SK-N-SH (cell line): ENCODE measurements at regions not wholly inside any gene's neighbourhood (a gene's known extent, or its start where the extent isn't known, plus 50 kb on each side); places are given as distances from the start of the nearest gene placed in this dataset.

Experiments
- CTCF ChIA-PET: fragments of 300-600, 350-600 bp; formaldehyde crosslinking; extraction: SDS; loops from one replicate; lab custom pipeline; 2021; lab: Yijun Ruan, JAX
- POLR2A ChIA-PET: fragments of 350-600 bp; sonication (Branson Sonifier 250); formaldehyde crosslinking; extraction: SDS; loops from one replicate; lab custom pipeline; 2020; ENCODE audit warnings: antibody characterized with exemption, inconsistent platforms; lab: Yijun Ruan, JAX
- DNase-seq: peaks from one replicate; pipeline ENCODE4 v3.0.0; 2012
- H2AFZ ChIP-seq: fragments of 200-600 bp; sonication (generic); 2 replicates; pipeline ENCODE4 v1.8.1; 2016; ENCODE audit warnings: antibody characterized with exemption, mild to moderate bottlenecking, low read depth
- H3F3A ChIP-seq: fragments of 200-600 bp; sonication (generic); replicated peaks from 2 replicates; pipeline ENCODE3; 2016; ENCODE audit warnings: antibody characterized with exemption, mild to moderate bottlenecking; ENCODE audit not compliant: insufficient read depth
- H3K27ac ChIP-seq, 2 experiments: fragments of 200-500 bp in 1 of 2; fragments of 200-600 bp in 1 of 2; sonication (Bioruptor generic) in 1 of 2; sonication (generic), shearing (Covaris generic) in 1 of 2; 2 replicates each; pipeline versions ENCODE4 v1.5.1 to v1.6.1; 2014 to 2016; ENCODE audit warnings: low read depth in 2 of 2, inconsistent platforms in 1 of 2, low read length in 1 of 2, mild to moderate bottlenecking in 1 of 2, mixed read lengths in 1 of 2
- H3K27me3 ChIP-seq: fragments of 200-600 bp; sonication (generic), shearing (Covaris generic); 2 replicates; pipeline ENCODE4 v1.6.1; 2016; ENCODE audit warnings: mixed run types; ENCODE audit not compliant: insufficient read depth
- H3K36me3 ChIP-seq, 2 experiments: fragments of 200-500 bp in 1 of 2; fragments of 200-600 bp in 1 of 2; sonication (Bioruptor generic) in 1 of 2; sonication (generic) in 1 of 2; replicated peaks in 1 of 2; 2 replicates each; pipeline versions ENCODE3 to v1.5.1; 2014 to 2016; ENCODE audit warnings: low read length in 1 of 2, mild to moderate bottlenecking in 1 of 2; ENCODE audit not compliant: insufficient read depth in 2 of 2, control insufficient read depth in 1 of 2
- H3K4me1 ChIP-seq, 2 experiments: fragments of 200-500 bp in 1 of 2; fragments of 200-600 bp in 1 of 2; sonication (Bioruptor generic) in 1 of 2; sonication (generic), shearing (Covaris generic) in 1 of 2; 2 replicates each; pipeline versions ENCODE4 v1.5.1 to v1.6.1; 2014 to 2016; ENCODE audit warnings: low read depth in 1 of 2, low read length in 1 of 2, mixed run types in 1 of 2; ENCODE audit not compliant: insufficient read depth in 2 of 2, control insufficient read depth in 1 of 2
- H3K4me2 ChIP-seq: fragments of 200-600 bp; sonication (generic), shearing (Covaris generic); 2 replicates; pipeline ENCODE4 v1.6.1; 2017; ENCODE audit warnings: mixed run types
- H3K4me3 ChIP-seq, 2 experiments: fragments of 200-500 bp in 1 of 2; fragments of 200-600 bp in 1 of 2; sonication (Bioruptor generic) in 1 of 2; sonication (generic), shearing (Covaris generic) in 1 of 2; 2 replicates each; pipeline versions ENCODE4 v1.5.1 to v1.8.1; 2014 to 2016; ENCODE audit warnings: low read depth in 2 of 2, inconsistent platforms in 1 of 2, low read length in 1 of 2, mild to moderate bottlenecking in 1 of 2, mixed read lengths in 1 of 2, moderate library complexity in 1 of 2
- H3K79me2 ChIP-seq: fragments of 200-600 bp; sonication (generic); 2 replicates; pipeline ENCODE4 v1.8.1; 2017; ENCODE audit warnings: mild to moderate bottlenecking; ENCODE audit not compliant: insufficient read depth
- H3K9ac ChIP-seq: fragments of 200-600 bp; sonication (generic); 2 replicates; pipeline ENCODE4 v1.6.1; 2017; ENCODE audit warnings: mixed run types
- H3K9me2 ChIP-seq: fragments of 200-600 bp; sonication (generic); 2 replicates; pipeline ENCODE4 v1.6.1; 2017; ENCODE audit warnings: mixed run types
- H3K9me3 ChIP-seq: fragments of 200-600 bp; sonication (generic); 2 replicates; pipeline ENCODE4 v1.6.1; 2017; ENCODE audit warnings: mixed run types, mild to moderate bottlenecking, moderate library complexity
- H4K20me1 ChIP-seq: fragments of 200-600 bp; sonication (generic); 2 replicates; pipeline ENCODE4 v1.6.1; 2017; ENCODE audit warnings: mild to moderate bottlenecking, mixed run types; ENCODE audit not compliant: insufficient read depth
- CHD2 ChIP-seq: fragments of 150-350 bp; IDR thresholded peaks from 2 replicates; pipeline ENCODE4 v1.6.1; 2018; ENCODE audit warnings: low read length; ENCODE audit not compliant: partially characterized antibody
- CTCF ChIP-seq: fragments of 200-600 bp; sonication (generic); IDR thresholded peaks from 2 replicates; pipeline ENCODE4 v1.6.1; 2017; ENCODE audit warnings: antibody characterized with exemption, mild to moderate bottlenecking, moderate library complexity
- EZH2phosphoT487 ChIP-seq: fragments of 200-600 bp; sonication (generic); IDR thresholded peaks from 2 replicates; pipeline ENCODE4 v1.6.1; 2017; ENCODE audit warnings: low read depth, mixed run types, mild to moderate bottlenecking, antibody characterized with exemption, moderate library complexity, borderline replicate concordance
- FOSL2 ChIP-seq: IDR thresholded peaks from 2 replicates; pipeline ENCODE4 v1.4.0; 2012; ENCODE audit warnings: low read depth, mild to moderate bottlenecking, moderate library complexity, borderline replicate concordance
- FOXJ3 ChIP-seq: sonication (generic); formaldehyde crosslinking; IDR thresholded peaks from 2 replicates; pipeline ENCODE4 v1.5.1; 2020; ENCODE audit warnings: mild to moderate bottlenecking, missing genetic modification reagents
- FOXM1 ChIP-seq: IDR thresholded peaks from 2 replicates; pipeline ENCODE4 v1.4.0; 2012; ENCODE audit warnings: low read depth, mild to moderate bottlenecking
- GABPA ChIP-seq: IDR thresholded peaks from 2 replicates; pipeline ENCODE4 v1.4.0; 2012; ENCODE audit warnings: low read depth, mild to moderate bottlenecking
- GATA2 ChIP-seq: sonication (generic); formaldehyde crosslinking; IDR thresholded peaks from 2 replicates; pipeline ENCODE4 v1.5.0; 2020; ENCODE audit warnings: mild to moderate bottlenecking, missing genetic modification reagents
- MEF2A ChIP-seq: IDR thresholded peaks from 2 replicates; pipeline ENCODE4 v1.4.0; 2012; ENCODE audit warnings: low read depth, borderline replicate concordance
- MXI1 ChIP-seq: IDR thresholded peaks from 2 replicates; pipeline ENCODE4 v1.6.1; 2012; ENCODE audit warnings: mild to moderate bottlenecking, low read depth, low read length, improper control_type of control experiment
- NRF1 ChIP-seq: IDR thresholded peaks from 2 replicates; pipeline ENCODE4 v1.6.1; 2012; ENCODE audit warnings: low read depth, mild to moderate bottlenecking, low read length
- RFX5 ChIP-seq: IDR thresholded peaks from 2 replicates; pipeline ENCODE4 v1.6.1; 2012; ENCODE audit warnings: mild to moderate bottlenecking, improper control_type of control experiment, low read length
- SIN3A ChIP-seq: IDR thresholded peaks from 2 replicates; pipeline ENCODE4 v1.6.1; 2012; ENCODE audit warnings: low read depth, mild to moderate bottlenecking, low read length, moderate library complexity, borderline replicate concordance
- SMC3 ChIP-seq: IDR thresholded peaks from 2 replicates; pipeline ENCODE4 v1.6.1; 2012; ENCODE audit warnings: low read depth, low read length, improper control_type of control experiment
- TEAD4 ChIP-seq: IDR thresholded peaks from 2 replicates; pipeline ENCODE4 v1.4.0; 2012; ENCODE audit warnings: mild to moderate bottlenecking, borderline replicate concordance; ENCODE audit not compliant: insufficient read depth
- USF2 ChIP-seq: fragments of 150-350 bp; IDR thresholded peaks from 2 replicates; pipeline ENCODE4 v1.6.1; 2017; ENCODE audit warnings: antibody characterized with exemption, low read length, low read depth, borderline replicate concordance
- YY1 ChIP-seq: IDR thresholded peaks from 2 replicates; pipeline ENCODE4 v1.4.0; 2012; ENCODE audit warnings: low read depth, mild to moderate bottlenecking
- WGBS: methylation state at CpG from one replicate; pipeline ENCODE4 v1.1.6; 2017; ENCODE audit warnings: low lambda C conversion rate; 5-methylcytosine and 5-hydroxymethylcytosine counted together
- TF ChIP-seq, protein P1 (sequence below): fragments of 150-350 bp; IDR thresholded peaks from 2 replicates; pipeline ENCODE4 v1.6.1; 2016; ENCODE audit warnings: mild to moderate bottlenecking, low read depth, low read length
- TF ChIP-seq, protein P2 (sequence below): IDR thresholded peaks from 2 replicates; pipeline ENCODE4 v1.4.0; 2012; ENCODE audit warnings: low read depth

- 0% methylated on average over 1 of the region's 1 CpG for WGBS
Observed at GRCh38 chr3:3335903-3336302, 156.4 kb upstream of the CRBN start.

More at GRCh38 chr3:3335903-3336302, 156.4 kb upstream of the CRBN start:
- H3F3A ChIP-seq = no peaks in the 10 kb centered on the region
- DNase-seq = no peak
- no peaks in the 10 kb centered on the region for H3K9me3 ChIP-seq
- H4K20me1 ChIP-seq = no peaks in the 10 kb centered on the region
- no peak overlapping the region for H3K9ac ChIP-seq
- TF ChIP-seq FOXJ3 (CRISPR knock-in tag) (no peak), YY1 (no peak), TEAD4 (no peak), GATA2 (no peak), EZH2phosphoT487 (no peak), USF2 (no peak), SMC3 (no peak), MXI1 (no peak), CTCF (no peak), RFX5 (no peak), GABPA (no peak), FOSL2 (no peak), NRF1 (no peak), MEF2A (no peak), SIN3A (no peak), FOXM1 (no peak), CHD2 (no peak)
- TF ChIP-seq, protein P1, sequence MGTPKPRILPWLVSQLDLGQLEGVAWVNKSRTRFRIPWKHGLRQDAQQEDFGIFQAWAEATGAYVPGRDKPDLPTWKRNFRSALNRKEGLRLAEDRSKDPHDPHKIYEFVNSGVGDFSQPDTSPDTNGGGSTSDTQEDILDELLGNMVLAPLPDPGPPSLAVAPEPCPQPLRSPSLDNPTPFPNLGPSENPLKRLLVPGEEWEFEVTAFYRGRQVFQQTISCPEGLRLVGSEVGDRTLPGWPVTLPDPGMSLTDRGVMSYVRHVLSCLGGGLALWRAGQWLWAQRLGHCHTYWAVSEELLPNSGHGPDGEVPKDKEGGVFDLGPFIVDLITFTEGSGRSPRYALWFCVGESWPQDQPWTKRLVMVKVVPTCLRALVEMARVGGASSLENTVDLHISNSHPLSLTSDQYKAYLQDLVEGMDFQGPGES = no peak
- TF ChIP-seq, protein P2, sequence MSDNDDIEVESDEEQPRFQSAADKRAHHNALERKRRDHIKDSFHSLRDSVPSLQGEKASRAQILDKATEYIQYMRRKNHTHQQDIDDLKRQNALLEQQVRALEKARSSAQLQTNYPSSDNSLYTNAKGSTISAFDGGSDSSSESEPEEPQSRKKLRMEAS = no peak
- no peak overlapping the region for H3K4me2 ChIP-seq
- H2AFZ ChIP-seq = no peak overlapping the region
- no peak overlapping the region for H3K4me3 ChIP-seq
- H3K4me1 ChIP-seq = no peaks in the 10 kb centered on the region
- H3K9me2 ChIP-seq = no peaks in the 10 kb centered on the region
- no peaks in the 10 kb centered on the region for H3K79me2 ChIP-seq
- CTCF ChIA-PET = no interaction called here
- no peak overlapping the region for H3K27ac ChIP-seq
- H3K36me3 ChIP-seq = no peaks in the 10 kb centered on the region
- H3K27me3 ChIP-seq = no peaks in the 10 kb centered on the region
- POLR2A ChIA-PET = no interaction called here
